Astrocyte (in vitro differentiated cells and primary cell): ENCODE measurements at regions not wholly inside any gene's neighbourhood (a gene's known extent, or its start where the extent isn't known, plus 50 kb on each side); places are given as distances from the start of the nearest gene placed in this dataset.

Experiments used
- DNase-seq: peaks from one replicate; pipeline ENCODE4 v3.0.0-alpha.2; 2010; ENCODE audit warnings: low read depth
- FAIRE-seq: peaks from 2 replicates; lab custom pipeline; 2011; peaks lifted over from hg19 to GRCh38; lab: Jason Lieb, UNC
- H2AFZ ChIP-seq: 2 replicates; pipeline ENCODE4 v1.6.0; 2012; ENCODE audit warnings: low read depth, low read length, inconsistent platforms
- H3K27ac ChIP-seq: 2 replicates; pipeline ENCODE4 v1.5.1; 2011; ENCODE audit warnings: low read depth, low read length, inconsistent platforms
- H3K27me3 ChIP-seq: 2 replicates; pipeline ENCODE4 v1.6.0; 2011; ENCODE audit warnings: low read length, inconsistent platforms; ENCODE audit not compliant: insufficient read depth
- H3K36me3 ChIP-seq: 2 replicates; pipeline ENCODE4 v1.5.1; 2011; ENCODE audit warnings: low read length, inconsistent platforms; ENCODE audit not compliant: insufficient read depth
- H3K4me1 ChIP-seq: 2 replicates; pipeline ENCODE4 v1.5.1; 2011; ENCODE audit warnings: low read length, inconsistent platforms; ENCODE audit not compliant: insufficient read depth
- H3K4me2 ChIP-seq: 2 replicates; pipeline ENCODE4 v1.6.0; 2012; ENCODE audit warnings: low read length, inconsistent platforms
- H3K4me3 ChIP-seq: 2 replicates; pipeline ENCODE4 v1.5.1; 2011; ENCODE audit warnings: low read depth, mild to moderate bottlenecking, low read length, inconsistent platforms; ENCODE audit not compliant: insufficient read depth
- H3K79me2 ChIP-seq: 2 replicates; pipeline ENCODE4 v1.6.0; 2012; ENCODE audit warnings: mild to moderate bottlenecking, low read length, inconsistent platforms; ENCODE audit not compliant: insufficient read depth
- H3K9ac ChIP-seq: 2 replicates; pipeline ENCODE4 v1.6.0; 2012; ENCODE audit warnings: mild to moderate bottlenecking, low read length, inconsistent platforms
- H3K9me3 ChIP-seq: 2 replicates; pipeline ENCODE4 v1.5.1; 2012; ENCODE audit warnings: low read depth, mild to moderate bottlenecking, low read length, inconsistent platforms; ENCODE audit not compliant: insufficient read depth
- H4K20me1 ChIP-seq: 2 replicates; pipeline ENCODE4 v1.6.0; 2012; ENCODE audit warnings: low read length, inconsistent platforms; ENCODE audit not compliant: insufficient read depth
- H3K27ac Mint-ChIP-seq: one replicate; pipeline ENCODE4 v1.8.0; 2021; ENCODE audit warnings: mild to moderate bottlenecking, mixed read lengths; ENCODE audit not compliant: unreplicated experiment
- H3K27me3 Mint-ChIP-seq: one replicate; pipeline ENCODE4 v1.8.0; 2021; ENCODE audit warnings: low read depth, mixed read lengths; ENCODE audit not compliant: unreplicated experiment
- H3K36me3 Mint-ChIP-seq: one replicate; pipeline ENCODE4 v1.8.0; 2021; ENCODE audit warnings: low read depth, mixed read lengths; ENCODE audit not compliant: unreplicated experiment
- H3K4me1 Mint-ChIP-seq: one replicate; pipeline ENCODE4 v1.8.0; 2021; ENCODE audit warnings: low read depth, mixed read lengths; ENCODE audit not compliant: unreplicated experiment
- H3K4me3 Mint-ChIP-seq: one replicate; pipeline ENCODE4 v1.8.0; 2021; ENCODE audit warnings: mild to moderate bottlenecking, moderate library complexity, mixed read lengths; ENCODE audit not compliant: unreplicated experiment
- H3K9me3 Mint-ChIP-seq: one replicate; pipeline ENCODE4 v1.8.0; 2021; ENCODE audit warnings: mild to moderate bottlenecking, mixed read lengths; ENCODE audit not compliant: unreplicated experiment
- EZH2 ChIP-seq: IDR thresholded peaks from 2 replicates; pipeline ENCODE4 v1.6.1; 2012; ENCODE audit warnings: mild to moderate bottlenecking, low read length, inconsistent platforms; ENCODE audit not compliant: insufficient read depth
- TF ChIP-seq, protein P1 (sequence below): IDR thresholded peaks from 2 replicates; pipeline ENCODE4 v1.5.1; 2011; ENCODE audit warnings: low read depth, mild to moderate bottlenecking, inconsistent platforms, low read length, moderate library complexity; ENCODE audit not compliant: insufficient read depth

DNA sequence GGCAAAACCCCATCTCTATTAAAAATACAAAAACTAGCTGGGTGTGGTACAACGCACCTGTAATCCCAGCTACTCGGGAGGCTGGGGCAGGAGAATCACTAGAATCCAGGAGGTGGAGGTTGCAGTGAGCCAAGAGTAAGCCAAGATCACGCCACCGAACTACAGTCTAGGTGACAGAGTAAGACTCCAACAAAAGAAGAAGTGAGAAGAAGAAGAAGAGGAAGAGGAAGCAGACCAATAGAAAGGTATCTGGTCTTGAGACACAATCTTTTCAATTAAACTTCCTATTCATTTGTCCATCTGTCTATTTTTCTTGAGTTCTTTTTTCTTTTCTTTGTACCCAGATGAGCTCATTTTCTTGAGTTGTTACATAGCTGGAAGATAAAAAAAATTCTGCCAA, 55.7 kb upstream of the ACADM start:
- Histone ChIP-seq H4K20me1 (no peaks in the 10 kb centered on the region), H3K9me3 (no peaks in the 10 kb centered on the region), H3K4me2 (no peak overlapping the region), H3K4me3 (no peak overlapping the region), H3K27me3 (no peaks in the 10 kb centered on the region), H3K79me2 (no peaks in the 10 kb centered on the region), H2AFZ (no peak overlapping the region), H3K9ac (no peak overlapping the region), H3K4me1 (no peaks in the 10 kb centered on the region), H3K27ac (no peak overlapping the region), H3K36me3 (no peaks in the 10 kb centered on the region)
- TF ChIP-seq, protein P1, sequence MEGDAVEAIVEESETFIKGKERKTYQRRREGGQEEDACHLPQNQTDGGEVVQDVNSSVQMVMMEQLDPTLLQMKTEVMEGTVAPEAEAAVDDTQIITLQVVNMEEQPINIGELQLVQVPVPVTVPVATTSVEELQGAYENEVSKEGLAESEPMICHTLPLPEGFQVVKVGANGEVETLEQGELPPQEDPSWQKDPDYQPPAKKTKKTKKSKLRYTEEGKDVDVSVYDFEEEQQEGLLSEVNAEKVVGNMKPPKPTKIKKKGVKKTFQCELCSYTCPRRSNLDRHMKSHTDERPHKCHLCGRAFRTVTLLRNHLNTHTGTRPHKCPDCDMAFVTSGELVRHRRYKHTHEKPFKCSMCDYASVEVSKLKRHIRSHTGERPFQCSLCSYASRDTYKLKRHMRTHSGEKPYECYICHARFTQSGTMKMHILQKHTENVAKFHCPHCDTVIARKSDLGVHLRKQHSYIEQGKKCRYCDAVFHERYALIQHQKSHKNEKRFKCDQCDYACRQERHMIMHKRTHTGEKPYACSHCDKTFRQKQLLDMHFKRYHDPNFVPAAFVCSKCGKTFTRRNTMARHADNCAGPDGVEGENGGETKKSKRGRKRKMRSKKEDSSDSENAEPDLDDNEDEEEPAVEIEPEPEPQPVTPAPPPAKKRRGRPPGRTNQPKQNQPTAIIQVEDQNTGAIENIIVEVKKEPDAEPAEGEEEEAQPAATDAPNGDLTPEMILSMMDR, result no peak
- TF ChIP-seq EZH2, result no peak
- Mint-ChIP-seq H3K4me3 (no peak overlapping the region), H3K36me3 (no peaks in the 10 kb centered on the region), H3K27me3 (no peaks in the 10 kb centered on the region), H3K9me3 (peaks cover 2% of the 10 kb centered on the region), H3K4me1 (peaks cover 10% of the 10 kb centered on the region), H3K27ac (no peak overlapping the region)
- no peak for DNase-seq
- no peak for FAIRE-seq

GRCh38 chr1:75671708-75672107, 52.8 kb upstream of the ACADM start:
- H3K36me3 ChIP-seq, result no peaks in the 10 kb centered on the region
- no peaks in the 10 kb centered on the region for H3K9me3 ChIP-seq
- H3K27ac Mint-ChIP-seq, result no peak overlapping the region
- H3K4me1 ChIP-seq, result no peaks in the 10 kb centered on the region
- no peaks in the 10 kb centered on the region for H3K79me2 ChIP-seq
- H3K36me3 Mint-ChIP-seq, result no peaks in the 10 kb centered on the region
- no peak overlapping the region for H3K27ac ChIP-seq
- H3K9me3 Mint-ChIP-seq, result no peaks in the 10 kb centered on the region
- no peaks in the 10 kb centered on the region for H3K27me3 Mint-ChIP-seq
- no peak for FAIRE-seq
- H3K27me3 ChIP-seq, result no peaks in the 10 kb centered on the region
- no peak overlapping the region for H2AFZ ChIP-seq
- no peak overlapping the region for H3K4me2 ChIP-seq
- H4K20me1 ChIP-seq, result no peaks in the 10 kb centered on the region
- peaks cover 10% of the 10 kb centered on the region for H3K4me1 Mint-ChIP-seq
- H3K4me3 ChIP-seq, result no peak overlapping the region
- no peak for TF ChIP-seq EZH2
- TF ChIP-seq, protein P1, result no peak
- H3K4me3 Mint-ChIP-seq, result no peak overlapping the region
- no peak for DNase-seq
- no peak overlapping the region for H3K9ac ChIP-seq

GRCh38 chr1:75672108-75672507, 52.4 kb upstream of the ACADM start:
- H3K9ac ChIP-seq, result no peak overlapping the region
- Mint-ChIP-seq H3K4me1 (peaks cover 10% of the 10 kb centered on the region), H3K4me3 (no peak overlapping the region), H3K27ac (no peak overlapping the region), H3K36me3 (no peaks in the 10 kb centered on the region), H3K9me3 (no peaks in the 10 kb centered on the region), H3K27me3 (no peaks in the 10 kb centered on the region)
- TF ChIP-seq EZH2, result no peak
- TF ChIP-seq, protein P1, result no peak
- H3K9me3 ChIP-seq, result no peaks in the 10 kb centered on the region
- H3K27ac ChIP-seq, result no peak overlapping the region
- H4K20me1 ChIP-seq, result no peaks in the 10 kb centered on the region
- H3K36me3 ChIP-seq, result no peaks in the 10 kb centered on the region
- H3K79me2 ChIP-seq, result no peaks in the 10 kb centered on the region
- no peaks in the 10 kb centered on the region for H3K4me1 ChIP-seq
- H2AFZ ChIP-seq, result no peak overlapping the region
- FAIRE-seq (no peak), DNase-seq (no peak)
- no peak overlapping the region for H3K4me3 ChIP-seq
- no peaks in the 10 kb centered on the region for H3K27me3 ChIP-seq
- no peak overlapping the region for H3K4me2 ChIP-seq
